H9 (cell line): ENCODE measurements at regions not wholly inside any gene's neighbourhood (a gene's known extent, or its start where the extent isn't known, plus 50 kb on each side); places are given as distances from the start of the nearest gene placed in this dataset.

Experiments used
- DNase-seq: peaks from one replicate; pipeline ENCODE4 v3.0.0-alpha.2; 2017
- H2AFZ ChIP-seq: one replicate; pipeline ENCODE4 v1.6.1; 2013; ENCODE audit warnings: mild to moderate bottlenecking, low read length, control low read depth, moderate library complexity
- H2AK5ac ChIP-seq: 2 replicates; pipeline ENCODE4 v1.6.1; 2013; ENCODE audit warnings: low read length, control low read depth, mixed read lengths; ENCODE audit not compliant: insufficient read length
- H2BK120ac ChIP-seq: one replicate; pipeline ENCODE4 v1.6.1; 2013; ENCODE audit warnings: low read depth, mild to moderate bottlenecking, low read length, control low read depth, inconsistent platforms; ENCODE audit not compliant: poor library complexity, severe bottlenecking
- H2BK12ac ChIP-seq: 2 replicates; pipeline ENCODE4 v1.6.1; 2013; ENCODE audit warnings: low read length, control low read depth, mixed read lengths, low read depth; ENCODE audit not compliant: insufficient read length
- H2BK15ac ChIP-seq: 2 replicates; pipeline ENCODE4 v1.6.1; 2013; ENCODE audit warnings: low read depth, low read length, control low read depth
- H2BK20ac ChIP-seq: one replicate; pipeline ENCODE4 v1.6.1; 2013; ENCODE audit warnings: low read depth, mild to moderate bottlenecking, low read length, control low read depth, inconsistent platforms; ENCODE audit not compliant: poor library complexity, severe bottlenecking
- H2BK5ac ChIP-seq: 2 replicates; pipeline ENCODE4 v1.6.1; 2013; ENCODE audit warnings: low read length, control low read depth, mixed read lengths; ENCODE audit not compliant: insufficient read length
- H3K14ac ChIP-seq: 2 replicates; pipeline ENCODE4 v1.6.1; 2013; ENCODE audit warnings: low read length, control low read depth; ENCODE audit not compliant: insufficient read depth
- H3K18ac ChIP-seq: 2 replicates; pipeline ENCODE4 v1.6.1; 2013; ENCODE audit warnings: low read depth, mild to moderate bottlenecking, mixed read lengths, low read length, control low read depth; ENCODE audit not compliant: insufficient read length
- H3K23ac ChIP-seq: 2 replicates; pipeline ENCODE4 v1.6.1; 2013; ENCODE audit warnings: low read length, control low read depth, mixed read lengths, low read depth; ENCODE audit not compliant: insufficient read length
- H3K23me2 ChIP-seq: 2 replicates; pipeline ENCODE4 v1.6.1; 2013; ENCODE audit warnings: low read depth, mild to moderate bottlenecking, mixed read lengths, low read length, control low read depth; ENCODE audit not compliant: insufficient read length, poor library complexity, severe bottlenecking
- H3K27ac ChIP-seq: 2 replicates; pipeline ENCODE4 v1.5.1; 2013; ENCODE audit warnings: low read length, control low read depth, mixed read lengths, low read depth; ENCODE audit not compliant: insufficient read length
- H3K27me3 ChIP-seq: 2 replicates; pipeline ENCODE4 v1.6.1; 2013; ENCODE audit warnings: low read length, control low read depth, inconsistent platforms; ENCODE audit not compliant: insufficient read depth
- H3K4ac ChIP-seq: 2 replicates; pipeline ENCODE4 v1.6.1; 2013; ENCODE audit warnings: low read depth, mild to moderate bottlenecking, control low read depth, inconsistent platforms, low read length, moderate library complexity
- H3K4me1 ChIP-seq: 2 replicates; pipeline ENCODE4 v1.6.1; 2013; ENCODE audit warnings: low read length, control low read depth, inconsistent platforms; ENCODE audit not compliant: insufficient read depth
- H3K4me2 ChIP-seq: 2 replicates; pipeline ENCODE4 v1.6.1; 2013; ENCODE audit warnings: low read length, control low read depth, mixed read lengths; ENCODE audit not compliant: insufficient read length, insufficient read depth
- H3K56ac ChIP-seq: 2 replicates; pipeline ENCODE4 v1.6.1; 2013; ENCODE audit warnings: low read depth, mild to moderate bottlenecking, mixed read lengths, low read length, control low read depth; ENCODE audit not compliant: insufficient read length
- H3K79me1 ChIP-seq: 2 replicates; pipeline ENCODE4 v1.6.1; 2013; ENCODE audit warnings: low read depth, mild to moderate bottlenecking, moderate library complexity, low read length, control low read depth, inconsistent platforms; ENCODE audit not compliant: insufficient read depth, poor library complexity, severe bottlenecking
- H3K79me2 ChIP-seq: 2 replicates; pipeline ENCODE4 v1.6.1; 2013; ENCODE audit warnings: low read length, control low read depth, inconsistent platforms; ENCODE audit not compliant: insufficient read depth
- H3K9ac ChIP-seq: 2 replicates; pipeline ENCODE4 v1.6.1; 2013; ENCODE audit warnings: low read length, control low read depth, mixed read lengths; ENCODE audit not compliant: insufficient read length; ENCODE audit errors: extremely low read depth
- H3K9me3 ChIP-seq: one replicate; pipeline ENCODE4 v1.6.1; 2013; ENCODE audit warnings: low read depth, low read length, inconsistent platforms; ENCODE audit not compliant: control insufficient read depth
- H3T11ph ChIP-seq: one replicate; pipeline ENCODE4 v1.6.1; 2013; ENCODE audit warnings: mild to moderate bottlenecking, low read length, control low read depth, inconsistent platforms
- H4K20me1 ChIP-seq: one replicate; pipeline ENCODE4 v1.6.1; 2013; ENCODE audit not compliant: control insufficient read depth, insufficient read length, insufficient read depth
- H4K5ac ChIP-seq: 2 replicates; pipeline ENCODE4 v1.6.1; 2013; ENCODE audit warnings: low read depth, mild to moderate bottlenecking, mixed read lengths, low read length, control low read depth; ENCODE audit not compliant: insufficient read length
- H4K8ac ChIP-seq: replicated peaks from 2 replicates; pipeline ENCODE4 v1.6.1; 2013; ENCODE audit warnings: low read length, control low read depth, mixed read lengths, low read depth; ENCODE audit not compliant: insufficient read length
- H4K91ac ChIP-seq: 2 replicates; pipeline ENCODE4 v1.6.1; 2013; ENCODE audit warnings: low read depth, mild to moderate bottlenecking, moderate library complexity, mixed read lengths, low read length, control low read depth; ENCODE audit not compliant: insufficient read length
- H3K27ac Mint-ChIP-seq, 3 experiments: 2 replicates in 2 of 3; 3 replicates in 1 of 3; pipeline ENCODE4 v1.8.0; 2020 to 2021; ENCODE audit warnings: mixed read lengths in 3 of 3, mild to moderate bottlenecking in 1 of 3, moderate library complexity in 1 of 3
- H3K27me3 Mint-ChIP-seq: 2 replicates; pipeline ENCODE4 v1.8.0; 2021; ENCODE audit warnings: low read depth, mild to moderate bottlenecking, moderate library complexity, mixed read lengths
- H3K36me3 Mint-ChIP-seq, 3 experiments: 2 replicates in 2 of 3; 3 replicates in 1 of 3; pipeline ENCODE4 v1.8.0; 2020 to 2021; ENCODE audit warnings: low read depth in 3 of 3, mixed read lengths in 3 of 3; ENCODE audit not compliant: insufficient read depth in 1 of 3
- H3K4me1 Mint-ChIP-seq, 2 experiments: 2 replicates each; pipeline ENCODE4 v1.8.0; 2020; ENCODE audit warnings: mixed read lengths in 2 of 2
- H3K4me3 Mint-ChIP-seq, 2 experiments: 2 replicates in 1 of 2; 3 replicates in 1 of 2; pipeline ENCODE4 v1.8.0; 2020 to 2021; ENCODE audit warnings: mild to moderate bottlenecking in 2 of 2, mixed read lengths in 2 of 2, moderate library complexity in 1 of 2
- H3K9me3 Mint-ChIP-seq, 2 experiments: 2 replicates in 1 of 2; 3 replicates in 1 of 2; pipeline ENCODE4 v1.8.0; 2020; ENCODE audit warnings: mild to moderate bottlenecking in 2 of 2, mixed read lengths in 2 of 2, moderate library complexity in 1 of 2
- WGBS: extraction: QIAGEN DNeasy Blood & Tissue Kit; methylation state at CpG from one replicate; pipeline ENCODE4 v1.1.7; 2013; ENCODE audit warnings: missing lambda C conversion rate, low lambda C conversion rate, mixed read lengths; ENCODE audit not compliant: insufficient read length; ENCODE audit errors: extremely low coverage; 5-methylcytosine and 5-hydroxymethylcytosine counted together
- TF ChIP-seq, protein P1 (sequence below): fragments of 200-600 bp; sonication (generic); conservative IDR thresholded peaks from 3 replicates; pipeline ENCODE4 v1.8.0; 2021; ENCODE audit warnings: antibody characterized with exemption, mild to moderate bottlenecking

GRCh38 chr7:23965296-23965695 is 255.3 kb downstream of the STK31 start:
- Histone ChIP-seq H4K8ac (no peak overlapping the region), H3K9ac (no peak overlapping the region), H2BK5ac (no peak overlapping the region), H2BK120ac (no peak overlapping the region), H3K27me3 (no peaks in the 10 kb centered on the region), H3K56ac (no peak overlapping the region), H2AFZ (no peak overlapping the region), H4K20me1 (no peaks in the 10 kb centered on the region), H3K79me2 (no peaks in the 10 kb centered on the region), H2AK5ac (no peak overlapping the region), H3K23ac (no peak overlapping the region), H2BK20ac (no peak overlapping the region), H2BK12ac (no peak overlapping the region), H3K23me2 (no peaks in the 10 kb centered on the region), H3K18ac (no peak overlapping the region), H3K9me3 (no peaks in the 10 kb centered on the region), H2BK15ac (no peak overlapping the region), H3K79me1 (no peaks in the 10 kb centered on the region), H3K4me2 (no peak overlapping the region), H3K27ac (no peak overlapping the region), H3T11ph (no peak overlapping the region), H4K5ac (no peak overlapping the region), H4K91ac (no peak overlapping the region), H3K14ac (no peak overlapping the region), H3K4ac (no peak overlapping the region), H3K4me1 (peaks cover 8% of the 10 kb centered on the region; the same call in 1 of the 2 replicates)
- H3K9me3 Mint-ChIP-seq = no peaks in the 10 kb centered on the region
- no peak overlapping the region for H3K4me3 Mint-ChIP-seq
- no peak overlapping the region for H3K27ac Mint-ChIP-seq
- no peaks in the 10 kb centered on the region for H3K27me3 Mint-ChIP-seq
- no peaks in the 10 kb centered on the region for H3K36me3 Mint-ChIP-seq
- peaks cover 17 to 18% of the 10 kb centered on the region in 2 experiments for H3K4me1 Mint-ChIP-seq
- no CpG with 5 or more reads among the region's 5 CpGs for WGBS
- TF ChIP-seq, protein P1, sequence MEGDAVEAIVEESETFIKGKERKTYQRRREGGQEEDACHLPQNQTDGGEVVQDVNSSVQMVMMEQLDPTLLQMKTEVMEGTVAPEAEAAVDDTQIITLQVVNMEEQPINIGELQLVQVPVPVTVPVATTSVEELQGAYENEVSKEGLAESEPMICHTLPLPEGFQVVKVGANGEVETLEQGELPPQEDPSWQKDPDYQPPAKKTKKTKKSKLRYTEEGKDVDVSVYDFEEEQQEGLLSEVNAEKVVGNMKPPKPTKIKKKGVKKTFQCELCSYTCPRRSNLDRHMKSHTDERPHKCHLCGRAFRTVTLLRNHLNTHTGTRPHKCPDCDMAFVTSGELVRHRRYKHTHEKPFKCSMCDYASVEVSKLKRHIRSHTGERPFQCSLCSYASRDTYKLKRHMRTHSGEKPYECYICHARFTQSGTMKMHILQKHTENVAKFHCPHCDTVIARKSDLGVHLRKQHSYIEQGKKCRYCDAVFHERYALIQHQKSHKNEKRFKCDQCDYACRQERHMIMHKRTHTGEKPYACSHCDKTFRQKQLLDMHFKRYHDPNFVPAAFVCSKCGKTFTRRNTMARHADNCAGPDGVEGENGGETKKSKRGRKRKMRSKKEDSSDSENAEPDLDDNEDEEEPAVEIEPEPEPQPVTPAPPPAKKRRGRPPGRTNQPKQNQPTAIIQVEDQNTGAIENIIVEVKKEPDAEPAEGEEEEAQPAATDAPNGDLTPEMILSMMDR = no peak
- DNase-seq = no peak
